ENCODE measurements at regions not wholly inside any gene's neighbourhood (a gene's known extent, or its start where the extent isn't known, plus 50 kb on each side); places are given as distances from the start of the nearest gene placed in this dataset.

DNA sequence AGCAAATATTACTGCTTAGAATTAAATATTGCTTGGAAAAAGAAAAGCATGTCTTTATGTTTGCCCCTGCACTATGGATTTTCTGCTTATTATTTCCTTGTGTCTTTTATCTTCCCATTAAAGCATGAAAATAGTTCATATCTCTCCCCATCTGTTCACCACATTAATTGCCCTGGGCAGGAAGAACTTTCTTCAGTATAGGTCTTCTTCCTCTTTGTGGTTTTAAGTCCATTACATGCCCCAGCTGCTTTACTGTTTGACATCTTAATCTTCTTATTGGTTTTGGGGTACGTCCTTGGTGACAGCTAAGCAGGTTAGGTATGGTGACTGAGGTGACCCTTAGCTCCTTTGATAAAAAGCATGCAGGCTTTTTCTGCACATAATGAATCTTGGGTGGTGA is 157.3 kb downstream of the AASDH start:
- intact Hi-C loops (cut with DNase I): no loop called here
- 32 to 42% methylated on average over 1 of the region's 1 CpG for WGBS, 2 donors
- FAIRE-seq: no peak

DNA sequence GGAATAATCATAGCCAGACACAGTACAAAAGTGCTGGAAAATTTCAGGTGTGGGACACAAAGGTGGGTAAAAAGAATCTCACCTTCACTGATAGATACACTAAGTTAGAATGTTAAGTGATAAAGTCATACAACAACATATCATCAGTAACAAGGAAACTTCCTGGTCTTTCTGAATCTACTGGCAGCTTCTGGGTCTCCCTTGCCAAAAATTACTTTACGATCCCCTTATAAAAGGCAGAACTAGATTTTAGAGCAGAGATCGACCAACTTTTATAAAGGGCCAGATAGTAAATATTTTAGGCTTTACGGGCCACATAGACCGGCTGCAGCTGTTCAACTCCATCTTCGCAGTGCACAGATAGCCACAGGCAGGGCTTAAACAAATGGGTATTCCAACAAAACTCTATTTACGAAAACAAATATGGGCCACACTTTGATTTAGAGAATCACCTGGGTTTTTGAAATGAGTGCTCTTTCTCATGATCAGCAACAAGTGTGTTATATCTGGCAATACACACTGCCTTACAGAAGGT is 159.9 kb downstream of the AASDH start:
- no peaks in the 10 kb centered on the region for H3K27me3 ChIP-seq
- no peak for ATAC-seq
- no peak for FAIRE-seq
- intact Hi-C loops (cut with DNase I): no loop called here
- no peaks in the 10 kb centered on the region for H3K9me3 ChIP-seq
- WGBS, 2 donors: 78 to 86% methylated on average over 6 of the region's 6 CpGs
- no peak overlapping the region for H3K4me3 ChIP-seq
- H3K27ac ChIP-seq: no peak overlapping the region
- no peak for DNase-seq
- TF ChIP-seq, protein P1, sequence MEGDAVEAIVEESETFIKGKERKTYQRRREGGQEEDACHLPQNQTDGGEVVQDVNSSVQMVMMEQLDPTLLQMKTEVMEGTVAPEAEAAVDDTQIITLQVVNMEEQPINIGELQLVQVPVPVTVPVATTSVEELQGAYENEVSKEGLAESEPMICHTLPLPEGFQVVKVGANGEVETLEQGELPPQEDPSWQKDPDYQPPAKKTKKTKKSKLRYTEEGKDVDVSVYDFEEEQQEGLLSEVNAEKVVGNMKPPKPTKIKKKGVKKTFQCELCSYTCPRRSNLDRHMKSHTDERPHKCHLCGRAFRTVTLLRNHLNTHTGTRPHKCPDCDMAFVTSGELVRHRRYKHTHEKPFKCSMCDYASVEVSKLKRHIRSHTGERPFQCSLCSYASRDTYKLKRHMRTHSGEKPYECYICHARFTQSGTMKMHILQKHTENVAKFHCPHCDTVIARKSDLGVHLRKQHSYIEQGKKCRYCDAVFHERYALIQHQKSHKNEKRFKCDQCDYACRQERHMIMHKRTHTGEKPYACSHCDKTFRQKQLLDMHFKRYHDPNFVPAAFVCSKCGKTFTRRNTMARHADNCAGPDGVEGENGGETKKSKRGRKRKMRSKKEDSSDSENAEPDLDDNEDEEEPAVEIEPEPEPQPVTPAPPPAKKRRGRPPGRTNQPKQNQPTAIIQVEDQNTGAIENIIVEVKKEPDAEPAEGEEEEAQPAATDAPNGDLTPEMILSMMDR (IDR thresholded peaks at IDR 0.05): no peak
- H3K4me1 ChIP-seq: no peaks in the 10 kb centered on the region
- no peaks in the 10 kb centered on the region for H3K36me3 ChIP-seq

More for the DNA sequence above, 157.3 kb downstream of the AASDH start:
- H3K36me3 ChIP-seq: no peaks in the 10 kb centered on the region
- DNase-seq (no peak), ATAC-seq (no peak)
- TF ChIP-seq, protein P1 (IDR thresholded peaks at IDR 0.05): no peak
- no peak overlapping the region for H3K4me3 ChIP-seq
- H3K27me3 ChIP-seq: no peaks in the 10 kb centered on the region
- H3K4me1 ChIP-seq: no peaks in the 10 kb centered on the region
- H3K27ac ChIP-seq: no peak overlapping the region
- no peaks in the 10 kb centered on the region for H3K9me3 ChIP-seq

DNA sequence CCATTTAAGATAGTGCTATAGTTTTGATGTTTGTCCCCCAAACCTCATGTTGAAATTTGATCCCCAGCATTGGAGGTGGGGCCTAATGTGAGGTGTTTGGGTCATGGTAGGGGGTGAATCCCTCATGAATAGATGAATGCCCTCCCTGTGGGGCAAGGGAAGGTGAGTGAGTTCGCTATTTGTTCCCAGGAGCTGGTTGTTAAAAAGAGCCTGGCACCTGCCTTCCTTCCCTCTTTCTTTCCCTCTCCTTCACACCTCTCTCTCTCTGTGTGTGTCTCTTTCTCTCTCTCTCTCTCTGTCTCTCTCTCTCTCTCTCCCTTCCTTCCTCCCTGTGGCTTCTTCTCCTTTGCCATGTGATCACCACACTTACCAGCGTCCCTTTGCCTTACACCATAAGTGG is 160.7 kb downstream of the AASDH start:
- FAIRE-seq (no peak), DNase-seq (no peak), ATAC-seq (no peak)
- TF ChIP-seq, protein P1 (IDR thresholded peaks at IDR 0.05): no peak
- H3K9me3 ChIP-seq: no peaks in the 10 kb centered on the region
- intact Hi-C loops (cut with DNase I): no loop called here
- no peak overlapping the region for H3K4me3 ChIP-seq
- 55 to 88% methylated on average over 2 of the region's 2 CpGs for WGBS, 2 donors
- H3K36me3 ChIP-seq: no peaks in the 10 kb centered on the region
- no peaks in the 10 kb centered on the region for H3K27me3 ChIP-seq
- H3K4me1 ChIP-seq: no peaks in the 10 kb centered on the region
- no peak overlapping the region for H3K27ac ChIP-seq

GRCh38 chr4:56224641-56225040 is 162.7 kb downstream of the AASDH start:
- no peaks in the 10 kb centered on the region for H3K9me3 ChIP-seq
- H3K4me1 ChIP-seq: no peaks in the 10 kb centered on the region
- TF ChIP-seq, protein P1 (IDR thresholded peaks at IDR 0.05): no peak
- FAIRE-seq (no peak), ATAC-seq (no peak), DNase-seq (no peak)
- H3K27ac ChIP-seq: no peak overlapping the region
- no peak overlapping the region for H3K4me3 ChIP-seq
- WGBS, 2 donors: 90 to 97% methylated on average over 1 of the region's 1 CpG
- no peaks in the 10 kb centered on the region for H3K27me3 ChIP-seq
- no peaks in the 10 kb centered on the region for H3K36me3 ChIP-seq
- intact Hi-C loops (cut with DNase I): no loop called here

GRCh38 chr4:56222514-56222913 is 164.8 kb downstream of the AASDH start:
- no peaks in the 10 kb centered on the region for H3K4me1 ChIP-seq
- no peak overlapping the region for H3K4me3 ChIP-seq
- no peaks in the 10 kb centered on the region for H3K9me3 ChIP-seq
- DNase-seq: no peak
- FAIRE-seq: no peak
- no peaks in the 10 kb centered on the region for H3K27me3 ChIP-seq
- H3K36me3 ChIP-seq: no peaks in the 10 kb centered on the region
- H3K27ac ChIP-seq: no peak overlapping the region
- 88 to 98% methylated on average over 6 of the region's 6 CpGs for WGBS, 2 donors
- TF ChIP-seq, protein P1 (IDR thresholded peaks at IDR 0.05): no peak
- no peak for ATAC-seq
- intact Hi-C loops (cut with DNase I): no loop called here

All from pancreas (tissue), 10 donors.